ENCODE measurements at regions not wholly inside any gene's neighbourhood (a gene's known extent, or its start where the extent isn't known, plus 50 kb on each side); places are given as distances from the start of the nearest gene placed in this dataset.

- TF ChIP-seq CTCF (IDR thresholded peaks at IDR 0.05; ENCODE audit: low read depth, low read length, poor library complexity, severe bottlenecking) (no peak), EZH2phosphoT487 (IDR thresholded peaks at IDR 0.05; ENCODE audit: borderline replicate concordance, low read length) (no peak)
Measured at GRCh38 chr5:67639313-67639712, 442.7 kb upstream of the CD180 start.

All from DOHH2 (cell line).